HG03139 (cell line): ENCODE measurements at regions not wholly inside any gene's neighbourhood (a gene's known extent, or its start where the extent isn't known, plus 50 kb on each side); places are given as distances from the start of the nearest gene placed in this dataset.

ENCODE experiments used
- ATAC-seq: cut with Tn5 transposase; IDR thresholded peaks from one replicate; pipeline ENCODE4 v1.9.1; 2021; ENCODE audit not compliant: unreplicated experiment

DNA sequence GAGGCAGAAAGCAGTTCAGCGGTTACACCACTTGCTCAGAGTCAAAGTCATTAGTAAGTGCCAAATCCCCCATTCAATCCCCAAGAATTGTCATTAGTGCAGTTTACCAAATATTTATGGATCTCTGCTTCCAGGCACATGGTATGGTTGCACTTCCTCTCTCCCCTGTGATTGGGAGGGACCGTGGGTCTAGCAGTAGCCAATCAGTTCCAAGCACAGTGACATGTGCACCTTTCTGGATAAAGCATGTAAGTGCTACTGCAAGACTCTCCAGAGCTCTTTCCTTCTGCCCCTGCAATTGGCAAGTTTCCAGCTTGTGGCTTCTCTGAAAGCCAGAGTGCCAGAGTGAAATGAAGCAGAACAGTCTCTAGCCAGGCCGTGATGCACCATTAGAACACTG lies 85.3 kb upstream of the FLRT2 start:
- no peak for ATAC-seq

DNA sequence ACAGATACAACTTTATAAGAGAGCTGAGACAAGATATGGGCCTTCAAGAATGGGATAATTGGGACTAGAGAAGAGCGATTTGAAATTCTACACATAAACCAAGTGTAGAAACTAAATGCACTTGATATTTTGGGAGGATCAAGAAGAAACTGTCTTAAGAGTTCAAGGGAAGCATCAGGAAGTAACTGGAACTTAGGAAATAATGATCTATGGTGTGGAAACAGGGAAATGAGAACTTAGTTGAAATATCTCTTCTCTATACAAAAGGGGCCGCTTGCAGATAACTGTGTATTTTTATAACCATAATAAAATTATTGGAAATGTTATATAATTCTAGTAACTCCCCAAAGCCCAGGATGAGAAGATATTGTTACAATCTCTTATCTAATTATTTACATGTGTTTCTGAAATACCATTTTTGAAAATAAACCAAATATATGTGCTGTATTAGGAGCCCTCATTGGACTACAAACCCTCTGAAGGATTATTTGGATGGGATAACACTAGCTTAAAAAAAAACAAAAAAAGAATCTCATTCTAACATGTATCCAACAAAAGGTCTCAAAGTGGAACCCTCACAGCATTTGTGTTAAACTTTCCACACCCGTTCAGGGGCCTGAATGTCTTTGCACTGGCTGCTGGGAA lies 84.7 kb upstream of the FLRT2 start:
- ATAC-seq = no peak

- no peak for ATAC-seq
Measured at GRCh38 chr14:85447883-85448282, 82.1 kb upstream of the FLRT2 start.

- ATAC-seq = no peak
Measured at GRCh38 chr14:85451421-85451820, 78.5 kb upstream of the FLRT2 start.

DNA sequence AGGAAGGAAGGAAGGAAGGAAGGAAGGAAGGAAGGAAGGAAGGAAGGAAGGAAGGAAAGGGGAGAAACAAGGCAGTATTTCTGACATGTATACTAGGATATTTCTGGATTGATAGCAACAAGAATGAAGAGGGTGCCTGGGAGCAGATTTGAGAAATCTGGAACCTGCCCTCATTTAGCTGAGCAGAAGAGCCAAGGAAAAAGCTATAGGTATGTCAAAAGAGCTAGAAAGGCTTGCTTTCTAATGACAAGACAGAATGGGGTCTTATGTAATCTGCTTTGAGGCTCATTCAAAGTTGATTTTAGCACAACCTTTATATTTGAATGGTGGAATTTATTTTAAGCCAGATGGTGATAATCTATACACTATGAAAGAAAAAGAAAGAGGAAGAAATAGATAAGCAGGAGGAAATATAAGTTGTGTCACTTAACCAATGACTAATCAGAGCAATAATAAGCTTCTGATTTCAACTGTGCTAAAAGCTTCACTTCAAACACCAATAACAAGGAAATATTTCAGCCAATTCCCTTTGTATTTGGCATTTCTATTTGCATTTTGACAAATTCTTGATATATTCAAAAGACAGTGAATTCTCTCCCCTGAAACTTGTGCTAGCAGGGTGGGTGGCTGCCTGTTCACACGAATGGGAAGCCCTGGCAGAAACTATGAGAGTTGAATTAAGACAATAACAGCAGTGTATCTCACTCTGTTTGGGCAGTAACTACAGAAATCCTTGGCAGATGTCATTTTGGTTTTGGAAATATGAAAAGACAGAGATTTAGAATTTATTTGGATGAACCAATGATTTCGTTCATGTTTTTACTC lies 76.3 kb upstream of the FLRT2 start:
- ATAC-seq = no peak

- no peak for ATAC-seq
Measured at GRCh38 chr14:85454226-85454813, 75.6 kb upstream of the FLRT2 start.

- ATAC-seq = no peak
Measured at GRCh38 chr14:85459361-85460000, 70.5 kb upstream of the FLRT2 start.

- ATAC-seq = no peak
Measured at GRCh38 chr14:85461432-85462133, 68.4 kb upstream of the FLRT2 start.

- no peak for ATAC-seq
Measured at GRCh38 chr14:85463512-85463911, 66.4 kb upstream of the FLRT2 start.

DNA sequence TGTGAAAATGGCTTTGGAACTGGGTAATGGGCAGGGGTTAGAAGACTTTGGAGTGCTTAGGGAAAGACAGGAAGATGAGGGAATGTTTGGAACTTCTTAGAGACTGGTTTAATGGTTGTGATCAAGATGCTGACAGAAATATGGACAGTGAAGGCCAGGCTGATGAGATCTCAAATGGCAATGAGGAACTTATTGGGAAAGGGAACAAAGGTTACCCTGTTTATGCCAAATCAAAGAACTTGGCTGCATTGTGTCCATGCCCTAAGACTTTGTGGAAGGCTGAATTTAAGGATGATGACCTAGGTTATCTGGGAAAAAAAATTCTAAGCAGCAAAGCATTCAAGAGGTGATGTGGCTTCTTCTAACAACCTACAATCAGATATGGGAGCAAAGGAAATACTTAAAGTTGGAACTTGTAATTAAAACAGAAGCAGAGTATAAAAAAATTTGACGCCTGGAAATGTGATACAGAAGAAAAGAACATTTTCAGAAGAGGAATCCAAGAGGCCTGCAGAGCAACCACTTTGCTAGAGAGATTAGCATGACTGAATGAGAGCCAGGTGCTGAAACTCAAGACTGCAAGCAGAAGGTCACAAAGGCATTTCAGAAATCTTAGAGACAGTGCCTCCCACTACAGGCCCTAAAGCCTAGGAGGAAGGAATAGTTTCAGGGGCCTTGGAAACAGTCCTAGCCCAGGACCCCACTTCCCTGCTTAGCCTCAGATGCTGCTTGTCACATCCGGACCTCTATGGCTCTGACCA lies 65.6 kb upstream of the FLRT2 start:
- ATAC-seq = no peak

- no peak for ATAC-seq
Measured at GRCh38 chr14:85466678-85467077, 63.3 kb upstream of the FLRT2 start.

GRCh38 chr14:85468816-85469215 lies 61.1 kb upstream of the FLRT2 start:
- no peak for ATAC-seq

DNA sequence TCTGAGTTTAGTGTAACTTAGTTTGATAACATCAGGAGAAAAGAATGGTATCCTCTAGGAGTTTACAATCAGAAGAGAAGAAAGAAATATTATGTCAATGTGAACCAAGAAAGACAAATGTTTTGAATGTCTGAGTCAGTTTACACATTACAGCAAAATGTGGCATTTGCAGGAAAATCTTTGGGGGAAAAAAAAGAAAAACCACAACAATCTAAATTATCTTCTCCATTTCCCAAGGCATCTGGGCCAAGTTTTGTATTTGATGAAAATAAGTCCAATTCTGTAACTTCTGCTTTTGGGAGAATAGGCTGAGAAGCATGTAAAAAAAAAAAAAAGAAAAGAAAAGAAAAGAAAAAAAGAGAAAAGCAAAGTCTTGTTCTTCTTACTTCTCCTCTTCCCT lies 58.8 kb upstream of the FLRT2 start:
- no peak for ATAC-seq

DNA sequence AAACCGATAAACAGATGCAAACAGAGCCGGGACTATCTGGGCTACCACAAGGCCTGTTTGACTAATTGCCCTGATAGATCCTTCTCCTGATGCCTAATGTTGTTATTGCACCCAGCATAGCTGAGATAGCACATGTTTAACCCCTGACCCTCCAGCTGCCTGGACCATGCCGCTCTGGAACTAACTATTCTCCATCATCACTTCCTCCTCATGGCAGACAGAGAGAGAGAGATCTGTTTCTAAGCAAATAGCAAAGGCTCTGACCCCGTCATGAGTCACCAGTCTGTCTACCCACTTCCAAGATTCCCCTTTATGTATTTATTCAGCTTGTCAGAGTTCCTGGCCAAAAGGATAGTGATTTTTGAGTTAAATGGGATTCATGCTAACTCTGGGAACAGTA lies 58.2 kb upstream of the FLRT2 start:
- no peak for ATAC-seq

DNA sequence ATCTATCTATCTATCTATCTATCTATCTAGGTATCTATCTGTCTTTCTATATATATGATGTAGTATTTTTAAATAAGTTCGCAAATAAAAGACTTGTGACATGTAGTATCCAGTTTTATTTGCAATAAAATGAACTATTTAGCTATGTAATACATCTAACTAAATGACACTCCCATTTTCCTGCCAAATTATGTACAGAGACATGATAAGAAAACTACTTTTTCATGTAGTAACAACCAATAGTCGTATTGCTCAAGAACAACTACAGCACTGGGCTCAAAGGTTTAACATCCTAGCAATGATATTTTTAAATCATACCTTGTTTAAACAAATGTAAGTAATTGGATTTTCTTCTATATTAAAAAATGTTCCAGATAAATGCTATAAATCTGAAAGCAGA lies 55.5 kb upstream of the FLRT2 start:
- no peak for ATAC-seq

DNA sequence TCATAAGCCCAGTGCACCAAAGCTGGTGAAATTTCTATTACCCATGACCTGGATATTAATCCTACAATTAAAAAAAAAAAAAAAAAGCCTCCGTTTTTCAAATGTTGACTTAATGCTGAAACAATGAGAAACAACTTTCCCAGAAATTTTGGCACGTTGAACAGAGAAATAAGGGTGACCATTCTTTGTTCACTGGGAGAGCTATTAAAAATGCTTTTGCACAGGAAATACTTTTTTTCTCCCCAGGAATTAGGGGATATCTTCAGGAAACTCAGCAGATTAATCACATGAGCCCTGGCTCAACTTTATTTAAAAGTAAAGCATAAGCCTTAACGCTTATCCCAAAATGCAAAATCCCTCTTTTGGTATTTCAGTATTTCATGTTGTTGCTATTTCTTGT lies 54.8 kb upstream of the FLRT2 start:
- ATAC-seq = no peak

- ATAC-seq = no peak
Measured at GRCh38 chr14:85479306-85479705, 50.6 kb upstream of the FLRT2 start.

DNA sequence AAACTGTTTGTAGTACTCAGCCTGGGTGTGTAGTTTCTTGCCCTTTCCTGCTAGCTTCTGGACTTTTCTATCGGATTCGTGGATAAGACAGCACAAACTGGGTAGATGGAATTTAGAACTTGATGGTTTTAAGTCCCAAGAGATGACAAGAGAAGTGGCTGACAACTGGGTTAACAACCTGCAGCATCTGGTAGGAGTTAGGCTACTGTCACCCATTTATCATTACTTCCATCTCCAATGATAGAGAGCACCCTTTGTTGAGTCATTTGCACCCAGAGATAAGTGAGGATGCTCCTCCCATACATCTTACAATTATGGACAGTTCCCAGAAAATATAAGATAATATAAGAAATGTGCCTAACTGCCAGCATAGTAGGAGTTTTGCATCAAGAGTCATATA lies 50.2 kb upstream of the FLRT2 start:
- ATAC-seq = no peak
